Activated T-cell treated with anti-CD3 and anti-CD28 coated beads, Interleukin-2, amount 50 U/mL, for 24 hours (primary cell): ENCODE measurements at regions not wholly inside any gene's neighbourhood (a gene's known extent, or its start where the extent isn't known, plus 50 kb on each side); places are given as distances from the start of the nearest gene placed in this dataset.

Source experiments
- DNase-seq: peaks from one replicate; pipeline ENCODE4 v3.0.0-alpha.2; 2020
- H3K27ac Mint-ChIP-seq: 2 replicates; pipeline ENCODE4 v1.8.0; 2020; ENCODE audit warnings: mild to moderate bottlenecking, mixed read lengths
- H3K27me3 Mint-ChIP-seq: 2 replicates; pipeline ENCODE4 v1.8.0; 2020; ENCODE audit warnings: mixed read lengths
- H3K36me3 Mint-ChIP-seq: 2 replicates; pipeline ENCODE4 v1.8.0; 2020; ENCODE audit warnings: low read depth, mixed read lengths
- H3K4me1 Mint-ChIP-seq: 2 replicates; pipeline ENCODE4 v1.8.0; 2020; ENCODE audit warnings: low read depth, mixed read lengths
- H3K4me3 Mint-ChIP-seq: 2 replicates; pipeline ENCODE4 v1.8.0; 2020; ENCODE audit warnings: mild to moderate bottlenecking, moderate library complexity, mixed read lengths
- H3K9me3 Mint-ChIP-seq: 2 replicates; pipeline ENCODE4 v1.8.0; 2020; ENCODE audit warnings: mixed read lengths

GRCh38 chr17:55561316-55561972 lies 50.2 kb upstream of the SMIM36 start:
- H3K27ac Mint-ChIP-seq, result no peak overlapping the region
- no peak overlapping the region for H3K4me3 Mint-ChIP-seq
- H3K36me3 Mint-ChIP-seq, result no peaks in the 10 kb centered on the region
- peaks cover 12% of the 10 kb centered on the region for H3K4me1 Mint-ChIP-seq
- no peak for DNase-seq
- H3K9me3 Mint-ChIP-seq, result no peaks in the 10 kb centered on the region
- peaks cover 29% of the 10 kb centered on the region for H3K27me3 Mint-ChIP-seq
